Breast epithelium (tissue), 3 donors: ENCODE measurements at regions not wholly inside any gene's neighbourhood (a gene's known extent, or its start where the extent isn't known, plus 50 kb on each side); places are given as distances from the start of the nearest gene placed in this dataset.

Experiments
- POLR2A ChIP-seq: fragments of 450-650 bp; IDR thresholded peaks from one replicate; pipeline ENCODE4 v1.6.1; 2016; ENCODE audit warnings: antibody characterized with exemption, mild to moderate bottlenecking, moderate library complexity
- POLR2AphosphoS5 ChIP-seq, 3 donors: sonication (generic); formaldehyde crosslinking; IDR thresholded peaks; one replicate each; pipeline ENCODE4 v1.6.1; 2017; ENCODE audit warnings: antibody characterized with exemption in 3 of 3
- TF ChIP-seq, protein P1 (sequence below), 3 donors: fragments of 450-650 bp; IDR thresholded peaks; one replicate each; pipeline ENCODE4 v1.5.1; 2016 to 2017; ENCODE audit warnings: antibody characterized with exemption in 3 of 3, mild to moderate bottlenecking in 3 of 3, moderate library complexity in 3 of 3

DNA sequence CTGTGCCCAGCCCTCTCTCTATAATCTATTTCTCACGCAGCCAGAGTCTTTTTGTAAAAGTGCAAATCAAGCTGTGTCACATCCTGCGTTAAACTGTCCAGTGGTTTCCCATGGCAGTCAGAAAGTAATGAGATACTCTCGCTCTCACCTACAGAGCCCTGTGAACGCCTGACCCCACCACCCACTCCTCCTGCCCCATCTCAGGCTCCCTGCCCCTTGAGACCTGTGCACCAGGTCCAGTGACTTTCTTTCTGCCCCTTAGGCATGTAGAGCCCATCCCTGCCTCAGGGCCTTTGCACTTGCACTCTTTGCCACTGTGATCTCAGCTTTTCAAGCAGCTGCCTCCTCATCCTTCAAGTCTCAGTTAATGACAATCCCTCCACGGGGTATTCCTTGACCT is 58.3 kb upstream of the RASGRP1 start:
- TF ChIP-seq POLR2A (no peak), POLR2AphosphoS5 (IDR thresholded peaks at IDR 0.05) (no peak)
- TF ChIP-seq, protein P1, sequence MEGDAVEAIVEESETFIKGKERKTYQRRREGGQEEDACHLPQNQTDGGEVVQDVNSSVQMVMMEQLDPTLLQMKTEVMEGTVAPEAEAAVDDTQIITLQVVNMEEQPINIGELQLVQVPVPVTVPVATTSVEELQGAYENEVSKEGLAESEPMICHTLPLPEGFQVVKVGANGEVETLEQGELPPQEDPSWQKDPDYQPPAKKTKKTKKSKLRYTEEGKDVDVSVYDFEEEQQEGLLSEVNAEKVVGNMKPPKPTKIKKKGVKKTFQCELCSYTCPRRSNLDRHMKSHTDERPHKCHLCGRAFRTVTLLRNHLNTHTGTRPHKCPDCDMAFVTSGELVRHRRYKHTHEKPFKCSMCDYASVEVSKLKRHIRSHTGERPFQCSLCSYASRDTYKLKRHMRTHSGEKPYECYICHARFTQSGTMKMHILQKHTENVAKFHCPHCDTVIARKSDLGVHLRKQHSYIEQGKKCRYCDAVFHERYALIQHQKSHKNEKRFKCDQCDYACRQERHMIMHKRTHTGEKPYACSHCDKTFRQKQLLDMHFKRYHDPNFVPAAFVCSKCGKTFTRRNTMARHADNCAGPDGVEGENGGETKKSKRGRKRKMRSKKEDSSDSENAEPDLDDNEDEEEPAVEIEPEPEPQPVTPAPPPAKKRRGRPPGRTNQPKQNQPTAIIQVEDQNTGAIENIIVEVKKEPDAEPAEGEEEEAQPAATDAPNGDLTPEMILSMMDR (IDR thresholded peaks at IDR 0.05) = no peak
